ENCODE measurements at regions not wholly inside any gene's neighbourhood (a gene's known extent, or its start where the extent isn't known, plus 50 kb on each side); places are given as distances from the start of the nearest gene placed in this dataset.

- in situ Hi-C loops (cut with HindIII; ENCODE audit: low sequenced_read_pairs), result no loop called here
These were observed 53.1 kb upstream of the STK39 start for GRCh38 chr2:168300460-168300859.

- in situ Hi-C loops (cut with HindIII; ENCODE audit: low sequenced_read_pairs), result no loop called here
These were observed 56.8 kb upstream of the STK39 start for GRCh38 chr2:168304024-168304681.

GRCh38 chr2:168307379-168307778, 60.0 kb upstream of the STK39 start:
- in situ Hi-C loops (cut with HindIII; ENCODE audit: low sequenced_read_pairs), result no loop called here

GRCh38 chr2:168310580-168310979, 63.2 kb upstream of the STK39 start:
- in situ Hi-C loops (cut with HindIII; ENCODE audit: low sequenced_read_pairs), result no loop called here

GRCh38 chr2:168311261-168311910, 64.0 kb upstream of the STK39 start:
- in situ Hi-C loops (cut with HindIII; ENCODE audit: low sequenced_read_pairs), result no loop called here

GRCh38 chr2:168312036-168312822, 64.8 kb upstream of the STK39 start:
- in situ Hi-C loops (cut with HindIII; ENCODE audit: low sequenced_read_pairs), result no loop called here

- in situ Hi-C loops (cut with HindIII; ENCODE audit: low sequenced_read_pairs), result no loop called here
These were observed 66.8 kb upstream of the STK39 start for GRCh38 chr2:168314236-168314635.

GRCh38 chr2:168315331-168316072, 68.1 kb upstream of the STK39 start:
- in situ Hi-C loops (cut with HindIII; ENCODE audit: low sequenced_read_pairs), result no loop called here

GRCh38 chr2:168316073-168316440, 68.7 kb upstream of the STK39 start:
- in situ Hi-C loops (cut with HindIII; ENCODE audit: low sequenced_read_pairs), result no loop called here

GRCh38 chr2:168317282-168317681, 69.9 kb upstream of the STK39 start:
- in situ Hi-C loops (cut with HindIII; ENCODE audit: low sequenced_read_pairs), result no loop called here

GRCh38 chr2:168320267-168320666, 72.9 kb upstream of the STK39 start:
- in situ Hi-C loops (cut with HindIII; ENCODE audit: low sequenced_read_pairs), result no loop called here

GRCh38 chr2:168322325-168323007, 75.1 kb upstream of the STK39 start:
- in situ Hi-C loops (cut with HindIII; ENCODE audit: low sequenced_read_pairs), result no loop called here

GRCh38 chr2:168323529-168324021, 76.2 kb upstream of the STK39 start:
- in situ Hi-C loops (cut with HindIII; ENCODE audit: low sequenced_read_pairs), result no loop called here

- in situ Hi-C loops (cut with HindIII; ENCODE audit: low sequenced_read_pairs), result loop anchor here (25.0 kb wide), 1 partner anchor 586 kb away; the partner anchor contains the start of gene G6PC2
These were observed 79.2 kb upstream of the STK39 start for GRCh38 chr2:168326572-168326971.

GRCh38 chr2:168327328-168327727, 79.9 kb upstream of the STK39 start:
- in situ Hi-C loops (cut with HindIII; ENCODE audit: low sequenced_read_pairs), result loop anchor here (25.0 kb wide), 1 partner anchor 585 kb away; the partner anchor contains the start of gene G6PC2

GRCh38 chr2:168328421-168328820, 81.0 kb upstream of the STK39 start:
- in situ Hi-C loops (cut with HindIII; ENCODE audit: low sequenced_read_pairs), result loop anchor here (25.0 kb wide), 1 partner anchor 584 kb away; the partner anchor contains the start of gene G6PC2

- in situ Hi-C loops (cut with HindIII; ENCODE audit: low sequenced_read_pairs), result loop anchor here (25.0 kb wide), 1 partner anchor 581 kb away; the partner anchor contains the start of gene G6PC2
These were observed 83.4 kb upstream of the STK39 start for GRCh38 chr2:168330624-168331423.

- in situ Hi-C loops (cut with HindIII; ENCODE audit: low sequenced_read_pairs), result loop anchor here (25.0 kb wide), 1 partner anchor 577 kb away; the partner anchor contains the start of gene G6PC2
These were observed 87.9 kb upstream of the STK39 start for GRCh38 chr2:168335254-168335653.

GRCh38 chr2:168336786-168337388, 89.5 kb upstream of the STK39 start:
- in situ Hi-C loops (cut with HindIII; ENCODE audit: low sequenced_read_pairs), result loop anchor here (25.0 kb wide), 1 partner anchor 575 kb away; the partner anchor contains the start of gene G6PC2

Data from endothelial cell of hepatic sinusoid (primary cell).